Sigmoid colon (tissue), 6 donors: ENCODE measurements at regions not wholly inside any gene's neighbourhood (a gene's known extent, or its start where the extent isn't known, plus 50 kb on each side); places are given as distances from the start of the nearest gene placed in this dataset.

Experiments
- DNase-seq: peaks from one replicate; pipeline ENCODE4 v3.0.0-alpha.2; 2019
- H3K27ac ChIP-seq, 4 donors: fragments of 200-600 bp; sonication (generic); one replicate each; pipeline ENCODE4 v1.5.1; 2016 to 2019; ENCODE audit warnings: mild to moderate bottlenecking in 1 of 4
- H3K27me3 ChIP-seq, 3 donors: fragments of 200-600 bp; sonication (generic); one replicate each; pipeline ENCODE4 v1.5.1; 2019; ENCODE audit warnings: mild to moderate bottlenecking in 1 of 3
- H3K36me3 ChIP-seq, 4 donors: fragments of 200-600 bp; sonication (generic); one replicate each; pipeline ENCODE4 v1.5.1; 2016 to 2019
- H3K4me1 ChIP-seq, 4 donors: fragments of 200-600 bp; sonication (generic); one replicate each; pipeline ENCODE4 v1.5.1; 2017 to 2019
- H3K4me3 ChIP-seq, 4 donors: fragments of 200-600 bp; sonication (generic); one replicate each; pipeline ENCODE4 v1.5.1; 2017 to 2019; ENCODE audit warnings: mild to moderate bottlenecking in 2 of 4, moderate library complexity in 1 of 4
- H3K9me3 ChIP-seq, 4 donors: fragments of 200-600 bp in 3 of 4; sonication (generic) in 3 of 4; one replicate each; pipeline versions ENCODE4 v1.5.1 to v1.6.1; 2013 to 2019
- EP300 ChIP-seq, 4 donors: sonication (generic); formaldehyde crosslinking; IDR thresholded peaks; one replicate each; pipeline ENCODE4 v1.6.1; 2017; ENCODE audit warnings: antibody characterized with exemption in 4 of 4
- POLR2A ChIP-seq, 2 donors: fragments of 450-650 bp; IDR thresholded peaks; one replicate each; pipeline ENCODE4 v1.6.1; 2016; ENCODE audit warnings: antibody characterized with exemption in 2 of 2, mild to moderate bottlenecking in 2 of 2, moderate library complexity in 2 of 2
- POLR2AphosphoS5 ChIP-seq, 4 donors: sonication (generic); formaldehyde crosslinking; IDR thresholded peaks; one replicate each; pipeline ENCODE4 v1.6.1; 2017; ENCODE audit warnings: antibody characterized with exemption in 4 of 4
- WGBS, 2 donors: extraction: QIAGEN DNeasy Blood & Tissue Kit; methylation state at CpG; one replicate each; pipeline ENCODE4 v1.1.7; 2013; 5-methylcytosine and 5-hydroxymethylcytosine counted together
- intact Hi-C: fragments of 100-400 bp; cut with DNase I; formaldehyde crosslinking; loops from one replicate; pipeline ENCODE4 v1.15.1; 2023
- TF ChIP-seq, protein P1 (sequence below), 4 experiments: fragments of 450-650 bp in 3 of 4; fragments of 200-600 bp in 1 of 4; IDR thresholded peaks; one replicate each; pipeline ENCODE4 v1.5.1; 2016 to 2019; ENCODE audit warnings: antibody characterized with exemption in 4 of 4, mild to moderate bottlenecking in 3 of 4, moderate library complexity in 2 of 4
- donor health status: healthy with polysubstance abuse.
- donor health status: healthy.

DNA sequence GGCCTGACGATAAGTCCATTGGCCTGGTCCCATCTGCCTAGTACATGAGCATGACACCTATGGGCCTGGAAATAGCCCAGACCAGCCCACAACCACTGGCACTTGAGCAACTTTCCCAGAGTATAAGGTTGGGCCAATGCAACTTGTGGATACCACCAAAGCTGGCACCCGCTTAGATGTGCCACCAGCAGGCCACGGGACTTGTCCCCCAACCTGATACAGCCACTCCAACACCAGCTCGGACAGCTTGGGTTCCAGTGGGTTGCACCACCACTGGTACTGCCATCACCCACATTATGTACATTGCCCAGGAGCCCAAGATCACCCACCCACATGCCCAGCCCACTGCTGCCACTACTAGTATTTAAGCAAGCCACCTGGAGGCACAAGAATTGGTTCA is 381.2 kb downstream of the GBE1 start:
- 91 to 92% methylated on average over 4 of the region's 4 CpGs for WGBS, 2 donors
- intact Hi-C loops, result no loop called here
- H3K4me1 ChIP-seq, result no peaks in the 10 kb centered on the region
- H3K27ac ChIP-seq, result no peak overlapping the region
- no peak overlapping the region for H3K4me3 ChIP-seq
- H3K36me3 ChIP-seq, result no peaks in the 10 kb centered on the region
- TF ChIP-seq POLR2AphosphoS5 (IDR thresholded peaks at IDR 0.05) (no peak), POLR2A (IDR thresholded peaks at IDR 0.05) (no peak), EP300 (IDR thresholded peaks at IDR 0.05) (no peak)
- TF ChIP-seq, protein P1, sequence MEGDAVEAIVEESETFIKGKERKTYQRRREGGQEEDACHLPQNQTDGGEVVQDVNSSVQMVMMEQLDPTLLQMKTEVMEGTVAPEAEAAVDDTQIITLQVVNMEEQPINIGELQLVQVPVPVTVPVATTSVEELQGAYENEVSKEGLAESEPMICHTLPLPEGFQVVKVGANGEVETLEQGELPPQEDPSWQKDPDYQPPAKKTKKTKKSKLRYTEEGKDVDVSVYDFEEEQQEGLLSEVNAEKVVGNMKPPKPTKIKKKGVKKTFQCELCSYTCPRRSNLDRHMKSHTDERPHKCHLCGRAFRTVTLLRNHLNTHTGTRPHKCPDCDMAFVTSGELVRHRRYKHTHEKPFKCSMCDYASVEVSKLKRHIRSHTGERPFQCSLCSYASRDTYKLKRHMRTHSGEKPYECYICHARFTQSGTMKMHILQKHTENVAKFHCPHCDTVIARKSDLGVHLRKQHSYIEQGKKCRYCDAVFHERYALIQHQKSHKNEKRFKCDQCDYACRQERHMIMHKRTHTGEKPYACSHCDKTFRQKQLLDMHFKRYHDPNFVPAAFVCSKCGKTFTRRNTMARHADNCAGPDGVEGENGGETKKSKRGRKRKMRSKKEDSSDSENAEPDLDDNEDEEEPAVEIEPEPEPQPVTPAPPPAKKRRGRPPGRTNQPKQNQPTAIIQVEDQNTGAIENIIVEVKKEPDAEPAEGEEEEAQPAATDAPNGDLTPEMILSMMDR (IDR thresholded peaks at IDR 0.05), result no peak
- H3K27me3 ChIP-seq, result no peaks in the 10 kb centered on the region
- H3K9me3 ChIP-seq, result no peaks in the 10 kb centered on the region
- DNase-seq, result no peak

DNA sequence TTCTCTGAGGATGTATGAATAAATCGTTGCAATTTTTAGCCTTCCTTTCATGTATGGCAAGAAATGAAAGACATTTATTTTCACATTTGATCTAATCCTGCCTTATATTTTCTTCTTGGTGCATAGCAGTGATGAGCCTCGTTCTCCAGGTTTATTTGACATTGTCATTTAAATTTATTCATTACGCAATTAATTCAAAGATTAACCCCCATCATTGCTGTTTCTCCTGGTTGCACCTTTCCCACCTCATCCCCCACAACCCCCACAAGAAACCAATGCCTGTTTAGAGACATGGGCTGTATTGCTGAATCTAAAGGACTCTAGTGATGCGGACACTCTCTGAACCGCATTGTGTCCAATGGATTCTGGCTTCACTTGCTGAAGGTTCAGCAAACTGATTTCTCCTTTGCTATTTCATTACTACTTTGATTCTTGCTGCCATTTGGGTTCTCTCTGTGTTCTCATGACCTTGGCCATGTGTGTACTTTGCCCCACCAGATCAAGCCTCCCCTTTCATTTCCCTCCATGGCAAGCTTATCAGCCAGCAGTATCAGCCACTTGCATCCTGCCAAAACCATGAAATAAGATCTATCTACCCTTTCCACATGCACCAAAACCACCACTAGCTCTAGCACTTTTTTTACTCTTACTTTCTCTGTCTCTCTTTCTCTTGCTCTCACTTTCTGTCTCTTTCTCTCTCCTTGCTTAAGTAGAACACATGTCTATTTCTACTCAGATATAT is 382.7 kb downstream of the GBE1 start:
- H3K27me3 ChIP-seq, result no peaks in the 10 kb centered on the region
- intact Hi-C loops, result no loop called here
- DNase-seq, result no peak
- no peaks in the 10 kb centered on the region for H3K9me3 ChIP-seq
- TF ChIP-seq POLR2AphosphoS5 (IDR thresholded peaks at IDR 0.05) (no peak), POLR2A (IDR thresholded peaks at IDR 0.05) (no peak), EP300 (IDR thresholded peaks at IDR 0.05) (no peak)
- TF ChIP-seq, protein P1 (IDR thresholded peaks at IDR 0.05), result no peak
- H3K4me3 ChIP-seq, result no peak overlapping the region
- H3K36me3 ChIP-seq, result no peaks in the 10 kb centered on the region
- H3K27ac ChIP-seq, result no peak overlapping the region
- no peaks in the 10 kb centered on the region for H3K4me1 ChIP-seq
- 61 to 71% methylated on average over 5 of the region's 5 CpGs for WGBS, 2 donors

DNA sequence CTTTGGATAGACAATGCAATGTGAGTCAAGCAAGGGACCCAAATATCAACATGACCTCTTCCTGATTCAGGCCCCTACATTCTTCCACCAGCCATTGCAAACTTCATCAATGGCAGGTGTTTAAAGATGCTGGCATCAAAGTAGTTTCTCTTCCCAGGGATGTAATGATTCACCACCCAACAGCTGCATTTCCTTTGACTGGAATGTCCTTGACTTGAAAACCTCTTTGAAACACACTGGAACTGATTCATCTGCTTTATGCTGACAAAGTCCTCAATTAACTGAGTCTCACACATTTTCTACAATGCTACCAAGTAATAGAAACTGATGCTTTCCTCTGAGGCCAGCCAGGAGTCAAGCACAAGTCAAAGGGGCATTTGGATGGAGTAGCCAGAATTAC is 385.5 kb downstream of the GBE1 start:
- no peak for DNase-seq
- Histone ChIP-seq H3K27ac (no peak overlapping the region), H3K4me1 (no peaks in the 10 kb centered on the region), H3K9me3 (no peaks in the 10 kb centered on the region), H3K27me3 (no peaks in the 10 kb centered on the region), H3K36me3 (no peaks in the 10 kb centered on the region), H3K4me3 (no peak overlapping the region)
- intact Hi-C loops, result no loop called here
- no peak for TF ChIP-seq EP300 (IDR thresholded peaks at IDR 0.05)
- TF ChIP-seq, protein P1 (IDR thresholded peaks at IDR 0.05), result no peak
- no peak for TF ChIP-seq POLR2A (IDR thresholded peaks at IDR 0.05)
- TF ChIP-seq POLR2AphosphoS5 (IDR thresholded peaks at IDR 0.05), result no peak

DNA sequence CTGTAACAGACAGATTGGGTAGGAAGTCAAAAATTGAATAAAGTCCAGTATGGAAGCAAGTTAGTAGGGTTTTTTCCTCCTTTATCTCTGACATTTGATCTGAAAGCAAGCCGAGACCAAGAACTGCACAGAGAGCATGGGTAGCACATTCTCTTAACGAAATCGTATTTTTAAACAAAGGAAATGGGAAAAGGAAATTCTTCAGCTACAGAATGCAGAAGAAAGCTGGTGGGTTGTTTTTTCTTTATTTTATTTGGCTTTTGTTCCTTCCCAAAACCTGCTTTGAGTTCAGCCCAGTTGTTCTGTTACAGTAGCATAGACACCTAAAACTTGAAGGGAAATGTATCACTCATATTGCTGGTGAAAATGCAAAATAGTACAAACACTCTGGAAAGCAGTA is 397.0 kb downstream of the GBE1 start:
- H3K9me3 ChIP-seq, result no peaks in the 10 kb centered on the region
- TF ChIP-seq, protein P1 (IDR thresholded peaks at IDR 0.05), result no peak
- TF ChIP-seq EP300 (IDR thresholded peaks at IDR 0.05), result no peak
- TF ChIP-seq POLR2AphosphoS5 (IDR thresholded peaks at IDR 0.05), result no peak
- TF ChIP-seq POLR2A (IDR thresholded peaks at IDR 0.05), result no peak

DNA sequence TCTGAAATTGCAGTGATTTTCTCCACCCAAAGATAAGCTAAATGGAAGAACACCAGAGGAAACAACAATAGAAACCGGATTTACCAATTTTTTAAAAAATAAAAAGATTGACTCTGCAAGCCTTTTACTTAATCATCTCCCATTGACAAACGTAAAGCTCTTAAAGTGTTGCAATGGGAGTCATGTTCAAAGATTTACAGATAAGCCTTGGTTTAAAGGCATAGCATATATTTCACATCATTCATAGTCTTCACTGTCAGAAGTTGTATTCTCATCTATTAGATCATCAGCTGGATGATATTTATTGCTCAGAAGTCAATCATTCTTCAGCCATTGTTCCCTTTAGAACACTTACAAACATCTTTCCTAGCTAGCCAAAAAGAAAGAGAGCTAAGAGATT is 397.6 kb downstream of the GBE1 start:
- H3K4me3 ChIP-seq, result no peak overlapping the region
- no peak overlapping the region for H3K27ac ChIP-seq
- H3K4me1 ChIP-seq, result no peaks in the 10 kb centered on the region
- H3K36me3 ChIP-seq, result no peaks in the 10 kb centered on the region
- TF ChIP-seq POLR2AphosphoS5 (IDR thresholded peaks at IDR 0.05) (no peak), POLR2A (IDR thresholded peaks at IDR 0.05) (no peak), EP300 (IDR thresholded peaks at IDR 0.05) (no peak)
- TF ChIP-seq, protein P1 (IDR thresholded peaks at IDR 0.05), result no peak
- intact Hi-C loops, result no loop called here
- no peaks in the 10 kb centered on the region for H3K9me3 ChIP-seq
- no peak for DNase-seq
- 62 to 75% methylated on average over 2 of the region's 2 CpGs for WGBS, 2 donors
- H3K27me3 ChIP-seq, result no peaks in the 10 kb centered on the region

More for the DNA sequence above, 397.0 kb downstream of the GBE1 start:
- no peak overlapping the region for H3K27ac ChIP-seq
- H3K4me1 ChIP-seq, result no peaks in the 10 kb centered on the region
- DNase-seq, result no peak
- intact Hi-C loops, result no loop called here
- no peaks in the 10 kb centered on the region for H3K36me3 ChIP-seq
- H3K4me3 ChIP-seq, result no peak overlapping the region
- WGBS, 2 donors, result 53 to 69% methylated on average over 3 of the region's 3 CpGs
- no peaks in the 10 kb centered on the region for H3K27me3 ChIP-seq
